ENCODE measurements at regions not wholly inside any gene's neighbourhood (a gene's known extent, or its start where the extent isn't known, plus 50 kb on each side); places are given as distances from the start of the nearest gene placed in this dataset.

GRCh38 chr1:5435414-5435813 lies 556.8 kb downstream of the NPHP4 start:
- H3K4me2 ChIP-seq (ENCODE audit: low read length): no peak overlapping the region
- DNase-seq (ENCODE audit: low read depth, low spot score): no peak

More at GRCh38 chr1:5435414-5435813, 556.8 kb downstream of the NPHP4 start:
- Histone ChIP-seq H3K36me3 (ENCODE audit: control insufficient read depth in 1 of 2, insufficient read depth in 2 of 2, low read length in 2 of 2) (no peaks in the 10 kb centered on the region), H3K79me2 (ENCODE audit: insufficient read depth, low read length) (no peaks in the 10 kb centered on the region), H3K27ac (ENCODE audit: low read depth, low read length) (no peak overlapping the region), H3K27me3 (ENCODE audit: insufficient read depth, low read length) (peaks cover 25% of the 10 kb centered on the region), H2AFZ (ENCODE audit: low read depth, low read length, poor library complexity, severe bottlenecking) (no peak overlapping the region), H3K9me2 (ENCODE audit: insufficient read depth) (no peaks in the 10 kb centered on the region), H3K9ac (ENCODE audit: low read length) (no peak overlapping the region), H3K4me3 (replicated peaks in 1 of 2; ENCODE audit: low read depth in 1 of 2, low read length in 2 of 2) (no peak overlapping the region), H3K9me3 (ENCODE audit: control insufficient read depth in 1 of 2, insufficient read depth in 1 of 2, low read depth in 1 of 2, low read length in 2 of 2) (no peaks in the 10 kb centered on the region), H3K4me1 (ENCODE audit: control insufficient read depth in 1 of 2, insufficient read depth in 2 of 2, low read length in 2 of 2) (no peaks in the 10 kb centered on the region), H4K20me1 (ENCODE audit: insufficient read depth) (no peaks in the 10 kb centered on the region)
- TF ChIP-seq SIN3A (IDR thresholded peaks at IDR 0.05; ENCODE audit: low read depth) (no peak), POLR2AphosphoS5 (IDR thresholded peaks at IDR 0.05; ENCODE audit: low read depth, low read length) (no peak), ELF1 (IDR thresholded peaks at IDR 0.05; ENCODE audit: borderline replicate concordance, low read depth) (no peak), ATF3 (IDR thresholded peaks at IDR 0.05) (no peak), CTCF (IDR thresholded peaks at IDR 0.05 in 2 of 3, conservative IDR thresholded peaks at IDR 0.05 in 1 of 3; ENCODE audit: borderline replicate concordance in 1 of 3, insufficient read depth in 1 of 3, low read depth in 2 of 3, low read length in 2 of 3) (no peak), RAD21 (IDR thresholded peaks at IDR 0.05; ENCODE audit: low read depth) (no peak), SRF (IDR thresholded peaks at IDR 0.05; ENCODE audit: low read depth) (no peak), SP1 (IDR thresholded peaks at IDR 0.05; ENCODE audit: low read depth) (no peak), CEBPB (IDR thresholded peaks at IDR 0.05; ENCODE audit: low read depth) (no peak), YY1 (IDR thresholded peaks at IDR 0.05; ENCODE audit: extremely low read depth, insufficient replicate concordance, low read depth, low read length) (no peak), EGR1 (IDR thresholded peaks at IDR 0.05; ENCODE audit: low read depth) (no peak), EZH2phosphoT487 (IDR thresholded peaks at IDR 0.05; ENCODE audit: borderline replicate concordance) (no peak), REST (IDR thresholded peaks at IDR 0.05; ENCODE audit: low read depth) (no peak), FOSL1 (IDR thresholded peaks at IDR 0.05; ENCODE audit: low read depth) (no peak), ZBTB33 (IDR thresholded peaks at IDR 0.05; ENCODE audit: extremely low read depth, insufficient replicate concordance, low read length) (no peak), TCF7L2 (IDR thresholded peaks at IDR 0.05; ENCODE audit: borderline replicate concordance, extremely low read depth, insufficient read depth, insufficient read length) (no peak), JUND (IDR thresholded peaks at IDR 0.05) (no peak), ZNF274 (IDR thresholded peaks at IDR 0.05; ENCODE audit: low read depth, low read length) (no peak), EZH2 (IDR thresholded peaks at IDR 0.05) (no peak), POLR2A (IDR thresholded peaks at IDR 0.05; ENCODE audit: borderline replicate concordance, extremely low read depth, insufficient read depth, insufficient read length) (no peak)
- ChIA-PET POLR2A (no interaction called here), RAD21 (ENCODE audit: low non-redundant PET in 1 of 2, low total read pairs in 2 of 2, uncharacterized antibody in 2 of 2, unreplicated experiment in 2 of 2) (no interaction called here), CTCF (no interaction called here)
- BruUV-seq (replicated peaks): no TSS peak
- intact Hi-C loops (cut with micrococcal nuclease): no loop called here
- ATAC-seq: no peak

All from HCT116 (cell line).